CD4-positive, alpha-beta T cell treated with Interleukin-4 for 1 hour (primary cell): ENCODE measurements at regions not wholly inside any gene's neighbourhood (a gene's known extent, or its start where the extent isn't known, plus 50 kb on each side); places are given as distances from the start of the nearest gene placed in this dataset.
"Not testable (repeated sequence)": the region's sequence is repeated elsewhere in the genome, so short reads cannot be mapped to it uniquely, and the experiment has no call there.

Experiments
- DNase-seq, 2 donors: peaks; one replicate each; pipeline ENCODE4 v3.0.0-alpha.2; 2020 to 2022

- no peak for DNase-seq
Measured at GRCh38 chr3:106083207-106083606, 214.4 kb upstream of the CBLB start.

GRCh38 chr3:106083854-106084253, 215.0 kb upstream of the CBLB start:
- no peak for DNase-seq

DNA sequence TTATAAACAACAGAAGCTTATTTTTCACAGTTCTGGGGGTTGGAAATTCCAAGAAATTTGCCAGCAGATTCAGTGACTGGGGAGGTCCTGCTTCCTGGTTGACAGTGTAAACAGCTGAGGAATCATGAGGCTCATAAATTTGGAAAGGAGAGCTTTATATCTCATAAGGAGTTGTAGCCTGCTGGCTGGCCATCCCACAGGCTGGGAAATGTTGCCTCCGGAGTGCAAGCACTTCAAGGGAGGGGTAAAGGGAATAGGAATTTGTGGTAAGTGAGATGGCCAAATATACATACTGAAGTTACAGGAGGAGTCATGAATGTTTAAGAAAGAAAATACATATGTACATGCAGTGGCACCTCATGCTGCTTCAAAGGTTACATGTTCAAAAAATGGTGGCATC, 217.2 kb upstream of the CBLB start:
- DNase-seq: no peak

- DNase-seq: no peak
Measured at GRCh38 chr3:106086636-106087035, 217.8 kb upstream of the CBLB start.

DNA sequence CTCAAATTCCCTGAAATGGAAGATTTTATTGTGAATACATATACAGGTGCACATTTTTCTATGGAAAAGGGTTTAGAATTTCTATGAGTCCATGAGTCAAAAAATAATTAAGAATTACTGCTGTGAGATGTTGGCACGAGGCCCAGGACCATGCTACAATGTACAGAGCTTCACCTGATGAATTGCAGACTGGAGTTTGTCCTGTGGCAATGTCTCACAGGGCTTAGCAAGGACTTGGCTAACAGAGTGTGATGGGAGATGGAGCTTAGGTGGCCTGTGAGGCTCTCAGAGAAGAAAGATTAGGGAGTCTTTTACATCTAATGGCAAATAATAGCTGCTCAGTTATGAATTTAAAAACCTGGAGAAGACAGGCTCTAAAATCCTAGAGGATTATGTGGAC, 219.5 kb upstream of the CBLB start:
- no peak for DNase-seq

GRCh38 chr3:106088899-106089298, 220.1 kb upstream of the CBLB start:
- no peak for DNase-seq

DNA sequence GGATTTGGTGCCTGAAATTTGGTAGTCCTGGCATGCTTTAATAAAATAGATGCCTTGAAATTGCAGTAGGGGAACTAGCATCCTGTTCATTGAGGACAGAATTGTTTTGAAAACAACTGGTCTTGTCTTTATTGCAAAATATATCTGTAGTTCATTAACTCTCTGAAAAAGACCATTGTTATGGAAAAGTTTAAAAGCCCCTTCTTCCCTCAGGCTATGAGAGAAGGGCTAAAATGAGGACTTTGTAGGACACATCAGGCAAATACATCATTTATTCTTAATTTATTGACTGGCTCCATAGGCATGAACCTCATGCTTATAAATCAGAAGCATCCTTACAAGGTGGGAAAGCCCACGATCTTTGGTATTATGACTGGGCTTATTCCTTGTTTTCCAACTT, 221.0 kb upstream of the CBLB start:
- DNase-seq: no peak

GRCh38 chr3:106092792-106093191, 224.0 kb upstream of the CBLB start:
- no peak for DNase-seq

DNA sequence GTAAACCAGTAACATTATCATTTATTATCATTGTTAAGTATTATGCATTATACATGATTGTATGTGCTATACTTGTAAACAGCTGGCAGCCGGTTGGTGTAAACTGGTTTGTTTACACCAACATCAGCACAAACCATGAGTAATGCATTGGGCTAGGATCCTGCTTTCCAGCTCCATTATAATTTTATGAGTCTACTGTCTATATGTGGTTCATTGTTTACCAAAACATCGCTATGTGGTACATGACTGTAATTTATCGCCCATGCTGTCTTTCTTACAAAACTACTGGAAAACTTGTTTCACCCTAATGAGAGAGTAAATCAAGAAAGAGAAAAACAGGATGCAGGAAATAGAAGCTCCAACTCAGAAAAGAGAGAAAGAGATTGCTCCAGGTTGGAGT, 224.8 kb upstream of the CBLB start:
- DNase-seq: no peak

- DNase-seq: no peak
Measured at GRCh38 chr3:106097817-106098435, 229.1 kb upstream of the CBLB start.

- DNase-seq: no peak
Measured at GRCh38 chr3:106103383-106103782, 234.6 kb upstream of the CBLB start.

DNA sequence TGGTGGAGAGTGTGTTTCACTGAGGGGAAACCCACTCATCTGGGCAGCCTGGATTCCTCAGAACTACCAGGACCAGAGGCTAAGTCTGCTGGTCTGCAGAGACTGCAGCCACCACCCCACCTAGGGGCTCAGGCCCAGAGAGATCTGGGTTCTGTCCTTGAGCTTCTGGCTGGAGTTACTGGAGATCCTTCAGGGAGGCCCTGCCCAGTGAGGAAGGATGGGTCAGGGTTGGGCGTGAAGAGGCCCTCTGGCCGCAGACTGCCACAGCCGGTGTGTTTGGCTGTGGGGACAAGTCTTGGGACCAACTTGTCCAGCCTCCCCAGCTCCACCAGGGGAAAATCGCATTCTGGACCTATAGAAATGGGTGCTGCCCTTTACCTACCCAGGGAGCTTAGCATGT, 235.3 kb upstream of the CBLB start:
- no peak for DNase-seq

DNA sequence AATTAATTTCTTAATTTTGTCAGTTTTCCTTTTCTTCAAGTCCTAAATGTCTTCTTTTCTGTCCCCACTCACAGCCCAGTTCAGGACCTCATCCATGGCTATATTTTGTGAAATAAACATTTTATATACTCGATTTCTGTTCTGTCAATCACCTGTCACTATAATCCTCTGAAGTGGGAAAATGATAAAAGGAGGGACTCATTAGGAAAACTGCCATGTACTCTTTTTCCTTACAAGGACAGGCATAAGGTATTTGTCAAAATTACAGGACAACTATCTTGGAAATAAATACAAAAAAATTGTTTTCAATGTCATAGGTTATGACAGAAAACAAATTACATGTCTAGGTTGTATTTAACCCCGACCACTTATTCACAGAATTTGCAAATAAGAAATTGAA, 240.1 kb upstream of the CBLB start:
- DNase-seq: no peak

GRCh38 chr3:106112561-106112960, 243.7 kb upstream of the CBLB start:
- DNase-seq: not testable (repeated sequence)

DNA sequence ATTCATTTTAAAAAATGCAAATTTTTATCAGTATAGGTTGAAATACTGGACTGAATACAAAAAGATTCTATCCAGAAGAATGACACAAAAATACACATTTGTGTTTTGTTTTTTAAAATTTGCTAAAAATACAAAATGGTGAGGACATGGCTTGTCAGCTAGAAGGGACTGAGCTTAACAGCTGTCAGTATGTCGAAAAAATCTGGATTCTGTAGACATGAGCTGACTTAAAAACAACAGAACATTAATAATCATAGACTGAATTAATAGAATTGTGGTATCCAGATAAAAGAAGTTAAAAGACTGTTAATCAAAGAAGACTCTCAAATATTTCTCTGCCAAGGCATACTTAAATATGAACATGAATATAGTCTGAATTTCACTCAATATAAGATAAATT, 244.9 kb upstream of the CBLB start:
- DNase-seq: no peak

- DNase-seq: no peak
Measured at GRCh38 chr3:106114220-106114619, 245.4 kb upstream of the CBLB start.

DNA sequence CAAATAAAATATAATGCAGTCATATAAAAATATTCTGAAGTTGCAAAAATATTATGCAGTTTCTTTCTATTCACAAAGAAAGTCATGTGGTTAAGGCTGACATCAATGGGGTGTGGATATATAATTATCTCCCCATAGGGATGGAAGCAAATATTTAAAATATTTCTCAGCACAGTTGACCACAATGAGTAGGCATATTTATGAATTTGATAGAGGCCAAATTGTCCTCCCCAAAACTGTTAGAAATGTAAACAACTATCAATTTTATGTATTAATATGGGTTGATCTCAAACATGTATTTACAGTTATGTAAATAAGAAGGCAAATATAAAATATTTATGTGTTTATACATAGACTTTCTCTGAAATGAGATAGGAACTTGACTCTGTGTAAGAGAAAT, 246.0 kb upstream of the CBLB start:
- DNase-seq: no peak

DNA sequence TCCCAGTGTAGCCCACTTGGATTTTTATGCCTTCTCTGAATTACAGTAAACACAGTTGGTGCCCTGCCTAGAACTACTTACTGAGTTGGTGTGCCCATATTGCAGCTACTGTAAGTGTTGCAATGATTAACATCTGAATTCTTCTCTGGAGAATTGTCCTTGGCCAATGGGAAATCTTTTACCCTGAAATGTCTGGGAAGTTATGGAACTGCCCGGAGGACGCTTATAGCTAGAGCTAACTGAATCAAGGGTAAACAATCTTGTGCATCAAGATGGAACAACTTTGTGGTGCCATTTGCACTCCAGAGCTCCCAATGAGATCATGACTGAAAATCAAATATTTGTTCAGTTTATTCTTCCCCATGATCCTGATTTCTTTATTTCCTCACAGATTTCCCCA, 246.7 kb upstream of the CBLB start:
- no peak for DNase-seq

DNA sequence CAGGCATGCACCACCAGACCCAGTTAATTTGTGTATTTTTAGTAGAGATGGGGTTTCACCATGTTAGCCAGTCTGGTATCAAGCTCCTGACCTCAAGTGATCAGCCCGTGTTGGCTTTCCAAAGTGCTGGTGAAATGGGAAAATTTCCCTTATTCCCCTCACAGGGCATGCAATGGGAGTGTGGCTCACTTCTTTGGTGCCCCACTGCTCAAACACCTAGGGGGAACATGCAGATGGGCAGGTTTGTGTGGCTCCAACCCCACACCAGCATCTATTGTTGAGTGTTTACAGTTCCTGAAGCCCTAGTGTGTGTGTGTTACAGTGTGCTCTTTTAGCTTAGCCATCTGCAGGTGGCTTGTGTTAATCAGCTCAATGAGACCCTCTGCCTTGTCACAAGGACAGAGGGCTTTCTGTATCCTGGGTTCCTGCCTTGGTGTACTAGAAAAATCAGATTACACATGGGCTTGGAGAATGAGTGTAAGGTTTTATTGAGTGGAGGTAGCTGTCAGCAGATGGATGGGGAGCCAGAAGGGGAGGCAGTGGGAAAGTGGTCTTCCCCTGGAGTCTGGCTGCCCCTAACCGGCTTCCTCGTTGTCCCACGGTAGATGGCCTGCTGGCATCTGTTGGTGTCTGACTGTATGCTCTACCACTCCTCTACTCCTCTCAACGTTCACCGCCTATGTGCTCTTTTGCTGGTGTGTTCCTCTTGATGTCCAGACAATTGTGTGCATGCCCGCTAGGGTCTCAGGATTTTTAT, 248.1 kb upstream of the CBLB start:
- no peak for DNase-seq

- DNase-seq: no peak
Measured at GRCh38 chr3:106117490-106117858, 248.7 kb upstream of the CBLB start.

DNA sequence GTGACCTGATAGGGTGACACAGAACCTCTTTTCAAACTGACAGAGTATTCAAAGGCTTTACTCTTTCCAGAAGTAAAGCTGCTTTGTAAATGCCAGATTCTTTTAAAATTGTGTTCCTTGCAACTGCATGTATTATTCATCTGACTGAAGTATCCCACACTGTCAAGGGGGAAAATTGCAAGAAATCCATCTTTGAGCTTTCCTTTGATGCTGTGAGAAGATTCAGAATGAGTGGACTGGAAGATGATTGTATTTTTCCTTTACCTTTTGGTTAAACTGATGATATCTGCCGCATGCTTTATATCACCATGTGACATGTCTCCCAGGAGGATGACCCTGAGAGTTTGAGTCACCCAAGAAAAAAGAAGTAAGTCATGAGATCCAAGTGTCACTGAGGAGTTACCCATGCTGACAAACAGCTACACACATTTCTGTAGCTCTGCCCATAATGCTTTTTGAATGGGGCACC, 250.8 kb upstream of the CBLB start:
- no peak for DNase-seq

GRCh38 chr3:106120356-106120755, 251.5 kb upstream of the CBLB start:
- no peak for DNase-seq

DNA sequence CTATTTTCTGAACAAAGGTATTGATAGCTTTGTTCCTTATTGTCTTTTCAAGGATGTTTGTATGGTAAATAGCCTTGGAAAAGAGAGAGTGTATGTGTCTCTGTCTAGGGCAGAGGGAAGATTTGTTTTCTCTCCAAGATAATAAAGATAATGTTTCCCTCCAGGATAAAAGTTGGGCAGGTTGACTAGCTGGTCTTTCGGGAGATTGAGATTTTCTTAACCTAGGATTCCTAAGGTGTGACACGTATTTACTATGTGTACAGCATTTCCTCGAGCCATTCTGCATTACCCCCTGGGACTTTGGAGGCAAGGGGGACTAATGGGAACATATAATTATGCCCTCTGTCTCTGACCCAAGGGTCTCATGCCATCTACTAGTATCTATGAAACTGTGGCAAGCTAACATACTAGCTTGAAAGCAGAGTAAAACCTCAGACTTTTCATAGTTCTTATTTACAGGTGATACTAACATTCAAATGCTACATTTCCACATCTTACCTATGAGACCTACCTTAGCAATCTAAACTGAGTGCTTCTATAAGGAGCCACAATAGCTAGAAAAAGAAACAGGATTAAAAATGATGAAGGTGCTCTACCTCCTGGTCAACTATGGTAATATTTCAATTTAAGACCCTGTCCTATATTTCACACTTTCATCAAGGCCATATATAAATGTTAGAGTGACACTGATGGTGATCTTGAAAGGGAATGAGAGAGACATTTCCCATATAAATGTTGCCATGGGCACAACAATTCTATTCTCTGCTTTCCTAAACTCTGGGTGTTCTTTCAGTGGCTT, 252.9 kb upstream of the CBLB start:
- no peak for DNase-seq

GRCh38 chr3:106124818-106125217, 256.0 kb upstream of the CBLB start:
- DNase-seq: no peak
